ENCODE measurements at regions not wholly inside any gene's neighbourhood (a gene's known extent, or its start where the extent isn't known, plus 50 kb on each side); places are given as distances from the start of the nearest gene placed in this dataset.

DNA sequence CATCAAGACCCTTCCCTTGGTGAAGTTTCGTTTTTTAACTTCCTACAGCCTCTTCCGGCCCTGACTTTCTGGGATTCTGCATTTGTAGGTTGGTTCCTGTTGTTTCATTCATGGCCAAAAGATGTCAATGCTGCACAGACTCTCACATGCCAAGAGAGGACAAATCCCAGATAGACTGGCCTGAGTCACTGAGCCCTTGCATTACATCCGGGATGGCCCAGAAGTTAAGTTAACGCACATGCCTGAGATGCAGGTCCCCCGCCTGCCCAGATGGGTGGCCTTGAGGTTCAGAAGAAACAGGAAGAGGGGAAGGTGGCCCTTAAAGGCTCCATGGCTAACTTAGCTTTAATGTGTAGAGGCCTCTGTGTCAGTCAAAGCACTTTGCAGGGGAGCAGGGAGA, 51.6 kb upstream of the SRGAP3 start:
- DNase-seq (ENCODE audit: low read depth in 2 of 3, low spot score in 2 of 3): no peak

GRCh38 chr3:9301798-9302197, 52.4 kb upstream of the SRGAP3 start:
- no peak for DNase-seq (ENCODE audit: low read depth in 2 of 3, low spot score in 2 of 3)

- DNase-seq (ENCODE audit: low read depth in 2 of 3, low spot score in 2 of 3): peak; percentile 51 to 61 (median 52)
Observed at GRCh38 chr3:9302425-9303181, 53.2 kb upstream of the SRGAP3 start.

DNA sequence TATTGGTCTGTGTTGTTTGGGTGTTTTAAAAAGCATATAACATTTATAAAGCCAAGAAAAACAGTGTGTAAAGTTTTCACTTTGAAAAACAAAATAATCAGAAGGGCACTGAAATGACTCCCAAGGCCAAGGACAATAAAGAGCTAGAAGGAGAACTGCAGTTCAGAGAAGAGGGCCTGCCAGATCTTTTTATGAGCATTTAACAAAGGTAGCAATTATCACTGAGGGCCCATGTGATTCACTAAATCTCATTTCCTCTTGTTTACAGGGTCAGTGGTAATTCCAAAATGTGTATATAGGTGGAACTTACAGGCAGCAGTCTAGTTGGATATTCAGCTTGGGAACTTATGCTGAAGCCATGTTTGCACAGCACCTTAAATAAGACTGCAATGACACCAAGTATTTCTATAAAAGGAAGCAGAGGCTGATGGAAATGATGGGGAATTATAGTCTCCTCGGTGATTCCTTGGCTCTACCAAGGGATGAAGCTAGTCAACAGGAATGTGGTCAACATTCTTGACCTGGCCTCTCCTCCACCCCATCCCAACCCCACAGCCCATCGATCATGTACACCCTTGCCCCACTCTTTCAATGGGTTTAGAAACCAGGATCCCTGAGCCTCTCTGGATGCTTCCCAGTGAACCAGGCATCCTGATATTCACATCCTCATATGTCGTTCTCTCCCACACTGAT, 54.4 kb upstream of the THUMPD3 start:
- no peak for DNase-seq (ENCODE audit: low read depth in 2 of 3, low spot score in 2 of 3)

- no peak for DNase-seq (ENCODE audit: low read depth in 2 of 3, low spot score in 2 of 3)
Observed at GRCh38 chr3:9310043-9310442, 52.8 kb upstream of the THUMPD3 start.

DNA sequence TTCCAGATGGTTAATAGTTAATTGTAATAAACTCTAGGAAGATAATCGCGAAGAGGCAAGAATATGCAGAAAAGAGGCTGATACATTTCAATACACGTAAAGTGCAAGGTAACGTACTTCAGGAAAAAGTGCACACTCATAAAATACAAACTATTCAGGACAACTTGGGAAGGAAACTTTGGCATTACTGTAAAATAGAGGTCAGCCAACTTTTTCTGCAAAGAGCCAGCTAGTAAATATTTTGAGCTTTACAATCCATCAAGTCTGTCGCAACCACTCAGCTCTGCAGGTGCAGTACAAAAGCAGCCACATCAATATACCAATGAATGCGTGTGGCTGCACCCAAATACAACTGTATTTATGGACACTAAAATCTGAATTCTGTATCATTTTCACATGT, 51.6 kb upstream of the THUMPD3 start:
- DNase-seq (ENCODE audit: low read depth in 2 of 3, low spot score in 2 of 3): no peak
